ENCODE measurements at regions not wholly inside any gene's neighbourhood (a gene's known extent, or its start where the extent isn't known, plus 50 kb on each side); places are given as distances from the start of the nearest gene placed in this dataset.

GRCh38 chr16:5850632-5851392 lies 753.2 kb upstream of the EEF2KMT start:
- DNase-seq (ENCODE audit: low read depth), result no peak

DNA sequence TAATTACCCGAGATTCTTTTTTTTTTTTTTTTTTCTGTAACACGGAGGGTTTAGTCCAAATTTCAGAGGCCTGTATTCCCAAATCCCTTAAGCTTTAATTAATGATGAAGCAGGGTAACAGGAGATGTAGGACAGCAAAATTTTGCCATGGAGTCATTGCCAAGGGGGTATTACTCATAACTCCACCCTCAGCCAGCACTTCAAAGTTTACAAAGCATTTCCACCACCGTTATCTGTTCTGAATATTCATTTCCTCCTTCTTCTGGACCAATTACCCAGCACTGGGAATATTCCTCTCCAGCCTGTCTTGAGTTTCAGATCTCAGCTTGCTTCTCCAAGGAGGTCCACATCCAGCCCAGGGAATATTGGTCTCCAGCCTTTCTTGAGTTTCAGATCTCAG lies 747.5 kb upstream of the EEF2KMT start:
- no peak for DNase-seq (ENCODE audit: low read depth)

- DNase-seq (ENCODE audit: low read depth), result no peak
Measured at GRCh38 chr16:5841974-5842373, 744.4 kb upstream of the EEF2KMT start.

GRCh38 chr16:5838725-5839124 lies 741.1 kb upstream of the EEF2KMT start:
- no peak for DNase-seq (ENCODE audit: low read depth)

- DNase-seq (ENCODE audit: low read depth), result no peak
Measured at GRCh38 chr16:5838071-5838470, 740.5 kb upstream of the EEF2KMT start.

GRCh38 chr16:5837007-5837670 lies 739.5 kb upstream of the EEF2KMT start:
- no peak for DNase-seq (ENCODE audit: low read depth)

DNA sequence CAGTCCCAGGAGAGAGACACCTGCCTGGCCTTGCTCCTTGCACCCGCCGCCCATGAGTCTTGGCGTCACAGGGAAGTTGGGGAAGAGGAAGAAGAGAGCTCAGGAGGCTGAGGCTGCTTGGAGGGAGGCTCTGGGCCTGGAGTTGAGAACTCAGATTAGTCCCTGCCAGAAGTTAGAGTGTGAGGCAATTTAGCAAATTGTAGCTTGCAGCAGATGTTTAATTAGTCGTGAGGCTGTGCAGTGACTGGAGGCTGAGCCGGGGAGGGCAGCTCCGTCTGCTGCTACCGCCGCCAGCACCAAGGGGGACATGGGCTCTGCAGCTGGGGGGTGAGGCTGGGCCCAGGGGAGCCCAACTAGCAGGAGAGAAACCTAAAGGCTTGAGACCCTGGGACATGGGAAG lies 738.3 kb upstream of the EEF2KMT start:
- no peak for DNase-seq (ENCODE audit: low read depth)

DNA sequence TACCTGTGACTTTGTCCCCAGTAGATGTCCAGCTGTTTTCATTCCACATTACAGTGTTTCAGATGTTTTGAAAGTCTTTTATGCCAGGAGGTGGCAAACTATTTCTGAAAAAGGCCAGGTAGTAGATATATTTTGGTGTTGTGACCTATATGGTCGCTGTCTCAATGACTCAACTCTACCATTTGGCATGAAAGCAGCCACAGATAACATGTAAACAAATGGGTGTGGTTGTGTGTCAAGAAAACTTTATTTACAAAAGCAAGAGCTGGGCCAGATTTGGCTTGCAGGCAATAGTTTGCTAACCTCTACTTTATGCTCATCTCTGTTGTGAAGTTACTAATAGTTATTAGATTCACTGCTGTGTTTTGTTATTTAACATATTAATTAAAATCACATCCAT lies 728.7 kb upstream of the EEF2KMT start:
- DNase-seq (ENCODE audit: low read depth), result no peak

- DNase-seq (ENCODE audit: low read depth), result no peak
Measured at GRCh38 chr16:5820472-5820871, 722.9 kb upstream of the EEF2KMT start.

DNA sequence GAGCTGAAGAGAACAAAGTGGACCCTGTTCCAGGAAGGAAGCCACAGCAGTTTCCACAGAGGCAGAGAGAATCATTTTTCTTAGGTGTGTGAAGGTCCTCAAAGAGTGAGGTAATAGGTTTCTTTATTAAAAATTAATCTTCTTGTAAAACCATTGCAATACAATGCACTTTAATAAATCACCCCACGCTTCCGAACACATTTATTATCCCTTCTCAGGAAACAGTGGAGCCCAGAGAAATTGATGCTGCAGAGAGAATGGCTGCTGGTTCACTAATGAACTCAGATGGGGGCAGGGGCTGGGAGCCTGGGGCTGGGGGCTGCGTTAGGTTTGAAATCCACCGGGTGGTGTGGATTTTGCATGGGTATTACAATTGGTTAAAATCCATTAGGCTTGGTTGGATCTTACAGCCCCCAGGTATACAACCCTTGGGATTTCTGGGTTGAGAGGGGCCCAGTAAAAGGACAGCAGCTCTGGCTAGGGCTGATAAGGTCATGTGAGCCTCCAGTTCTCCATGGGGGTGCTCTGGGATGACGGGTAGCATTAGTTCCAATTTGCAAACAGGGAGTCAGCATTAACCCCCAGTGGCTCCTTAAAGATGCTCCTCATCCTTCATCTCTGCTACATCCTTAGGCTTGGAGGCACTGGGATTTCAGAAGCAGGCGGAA lies 718.1 kb upstream of the EEF2KMT start:
- no peak for DNase-seq (ENCODE audit: low read depth)

- DNase-seq (ENCODE audit: low read depth), result no peak
Measured at GRCh38 chr16:5801396-5801795, 703.8 kb upstream of the EEF2KMT start.

DNA sequence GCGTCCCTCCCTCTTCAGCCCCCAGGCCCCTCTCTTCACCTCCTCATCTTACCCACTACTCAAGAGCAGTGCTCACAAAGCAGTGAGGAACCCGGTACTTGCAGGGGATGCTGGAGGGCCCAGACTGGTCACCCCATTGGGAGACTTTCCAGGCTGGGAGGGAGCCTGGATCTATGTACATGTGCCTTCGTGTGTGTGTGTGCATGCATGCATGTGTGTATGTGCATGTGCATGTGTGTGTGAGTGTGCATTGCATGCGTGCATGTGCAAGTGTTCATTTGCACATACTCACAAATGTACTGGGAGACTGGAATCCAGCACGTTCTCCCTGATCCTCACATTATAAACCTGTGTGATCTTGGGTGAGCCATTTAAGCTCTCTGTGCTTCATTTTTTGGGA lies 696.0 kb upstream of the EEF2KMT start:
- DNase-seq (ENCODE audit: low read depth), result no peak

GRCh38 chr16:5791011-5791657 lies 693.5 kb upstream of the EEF2KMT start:
- no peak for DNase-seq (ENCODE audit: low read depth)

- DNase-seq (ENCODE audit: low read depth), result no peak
Measured at GRCh38 chr16:5790512-5790911, 692.9 kb upstream of the EEF2KMT start.

- no peak for DNase-seq (ENCODE audit: low read depth)
Measured at GRCh38 chr16:5789033-5789432, 691.4 kb upstream of the EEF2KMT start.

DNA sequence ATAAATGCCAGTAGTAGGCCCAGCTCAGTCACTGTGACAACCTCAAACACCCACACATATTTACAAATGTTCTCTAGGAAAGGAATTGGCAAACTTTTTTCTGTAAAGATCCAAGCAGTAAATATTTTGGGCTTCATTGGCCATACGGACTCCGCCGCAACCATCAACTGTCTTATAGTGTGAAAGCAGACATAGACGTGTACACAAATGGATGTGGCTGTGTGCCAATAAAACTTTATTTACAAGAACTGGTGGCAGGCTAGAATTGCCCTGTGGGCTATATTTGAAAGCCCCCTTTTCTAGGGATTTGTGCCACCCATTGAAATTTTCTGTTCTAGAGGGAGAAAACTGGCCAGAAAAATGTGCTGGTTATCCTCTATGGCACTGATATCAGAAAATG lies 683.8 kb upstream of the EEF2KMT start:
- no peak for DNase-seq (ENCODE audit: low read depth)

GRCh38 chr16:5776876-5777275 lies 679.3 kb upstream of the EEF2KMT start:
- no peak for DNase-seq (ENCODE audit: low read depth)

DNA sequence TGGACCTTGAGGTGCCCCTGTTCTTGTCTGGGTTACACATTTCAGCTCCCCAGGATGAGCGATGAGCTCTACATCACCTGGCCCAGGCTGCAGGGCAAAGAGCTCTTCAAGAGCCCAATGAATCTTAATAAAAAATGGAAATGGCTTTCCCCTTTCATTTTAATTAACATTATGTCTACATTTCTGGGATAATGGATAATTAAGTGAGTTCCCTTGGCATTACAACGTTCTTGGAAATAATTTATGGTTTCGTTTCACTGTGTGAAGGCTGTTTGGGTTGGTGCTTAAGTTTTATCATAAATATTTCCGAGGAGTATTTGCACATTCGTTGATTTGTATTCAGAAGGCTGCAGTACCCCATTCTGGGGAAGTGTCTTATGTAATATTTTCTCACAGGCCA lies 678.3 kb upstream of the EEF2KMT start:
- no peak for DNase-seq (ENCODE audit: low read depth)

GRCh38 chr16:5770118-5770517 lies 672.5 kb upstream of the EEF2KMT start:
- DNase-seq (ENCODE audit: low read depth), result no peak

- DNase-seq (ENCODE audit: low read depth), result no peak
Measured at GRCh38 chr16:5769513-5769912, 671.9 kb upstream of the EEF2KMT start.

DNA sequence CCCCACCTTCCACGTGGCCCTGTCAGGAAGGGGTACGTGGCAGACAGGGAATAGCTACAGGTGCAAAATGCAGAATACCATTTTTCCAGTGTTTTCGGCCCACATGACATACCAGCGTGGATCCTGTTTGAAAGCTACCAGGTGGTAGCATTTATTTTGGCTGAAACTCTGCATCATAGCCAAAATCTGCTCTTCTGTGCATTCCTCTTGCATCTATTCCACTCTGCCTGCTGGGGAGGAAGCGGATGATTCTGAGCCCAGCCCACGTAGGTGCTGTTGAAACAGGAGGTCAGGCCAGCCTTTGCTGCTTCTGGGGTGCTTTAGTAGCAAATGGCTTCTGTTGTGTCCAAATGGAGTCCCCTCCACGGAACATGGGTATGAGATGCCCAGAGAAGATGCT lies 670.9 kb upstream of the EEF2KMT start:
- DNase-seq (ENCODE audit: low read depth), result no peak

GRCh38 chr16:5763176-5763575 lies 665.6 kb upstream of the EEF2KMT start:
- DNase-seq (ENCODE audit: low read depth), result no peak

- DNase-seq (ENCODE audit: low read depth), result no peak
Measured at GRCh38 chr16:5762362-5762761, 664.8 kb upstream of the EEF2KMT start.
